D341Med (cell line): ENCODE measurements at regions not wholly inside any gene's neighbourhood (a gene's known extent, or its start where the extent isn't known, plus 50 kb on each side); places are given as distances from the start of the nearest gene placed in this dataset.
A peak's percentile ranks its signal among the peaks of the same experiment; 100 is the strongest.
"Not testable (repeated sequence)": the region's sequence is repeated elsewhere in the genome, so short reads cannot be mapped to it uniquely, and the experiment has no call there.

Source experiments
- DNase-seq: peaks from one replicate; pipeline ENCODE4 v3.0.0; 2012; ENCODE audit warnings: low spot score

DNA sequence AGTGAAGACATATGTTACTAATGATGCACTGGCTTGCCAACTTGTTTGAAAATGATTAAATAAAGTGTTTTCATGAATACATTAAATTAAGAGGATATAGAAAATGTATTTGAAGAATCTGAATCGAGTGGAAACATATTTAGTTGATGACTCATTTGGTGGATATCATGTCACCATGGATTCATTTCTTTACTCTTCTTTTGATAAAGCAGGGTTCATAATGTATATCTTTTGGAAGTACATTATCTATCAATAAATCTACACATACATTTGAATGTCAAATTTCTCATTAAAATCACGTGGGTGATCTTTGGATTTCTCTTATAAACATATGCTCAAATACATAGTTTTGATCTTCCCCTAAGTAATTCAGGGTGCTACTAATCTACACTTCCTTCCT is 1148.1 kb upstream of the ACO1 start:
- no peak for DNase-seq

DNA sequence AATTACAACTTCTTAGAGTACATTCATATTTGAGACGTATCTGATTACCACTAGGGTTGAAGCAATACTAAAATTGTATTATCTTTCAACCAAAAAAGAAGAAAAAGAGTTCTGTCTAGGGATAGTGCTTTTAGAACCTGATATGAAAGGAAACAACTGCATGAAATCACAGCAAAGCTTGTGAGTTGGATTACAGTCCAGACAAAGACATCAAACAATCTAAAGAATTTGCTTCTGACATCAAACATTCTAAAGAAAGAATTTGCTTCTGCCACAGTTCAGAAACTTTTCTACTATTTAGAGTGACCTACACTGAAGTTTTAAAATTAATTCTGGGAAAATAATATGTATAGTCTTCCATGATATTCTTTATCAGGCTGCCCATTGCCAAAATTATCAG is 1141.1 kb upstream of the ACO1 start:
- DNase-seq = no peak

- no peak for DNase-seq
Observed at GRCh38 chr9:31248156-31248555, 1136.3 kb upstream of the ACO1 start.

DNA sequence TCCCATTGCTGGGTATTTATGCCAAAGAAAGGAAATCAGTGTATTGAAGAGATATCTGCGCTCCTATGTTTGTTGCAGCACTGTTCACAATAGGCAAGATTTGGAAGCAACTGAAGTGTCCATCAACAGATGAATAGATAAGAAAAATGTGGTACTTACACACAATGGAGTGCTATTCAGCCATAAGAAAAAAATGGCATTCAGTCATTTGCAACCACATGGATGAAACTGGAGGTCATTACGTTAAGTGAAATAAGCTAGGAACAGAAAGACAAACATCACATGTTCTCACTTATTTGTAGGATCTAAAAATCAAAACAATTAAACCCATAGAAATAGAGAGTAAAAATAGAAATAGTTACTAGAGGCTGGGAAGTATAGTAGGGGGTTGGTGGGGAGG is 1133.1 kb upstream of the ACO1 start:
- DNase-seq = no peak

DNA sequence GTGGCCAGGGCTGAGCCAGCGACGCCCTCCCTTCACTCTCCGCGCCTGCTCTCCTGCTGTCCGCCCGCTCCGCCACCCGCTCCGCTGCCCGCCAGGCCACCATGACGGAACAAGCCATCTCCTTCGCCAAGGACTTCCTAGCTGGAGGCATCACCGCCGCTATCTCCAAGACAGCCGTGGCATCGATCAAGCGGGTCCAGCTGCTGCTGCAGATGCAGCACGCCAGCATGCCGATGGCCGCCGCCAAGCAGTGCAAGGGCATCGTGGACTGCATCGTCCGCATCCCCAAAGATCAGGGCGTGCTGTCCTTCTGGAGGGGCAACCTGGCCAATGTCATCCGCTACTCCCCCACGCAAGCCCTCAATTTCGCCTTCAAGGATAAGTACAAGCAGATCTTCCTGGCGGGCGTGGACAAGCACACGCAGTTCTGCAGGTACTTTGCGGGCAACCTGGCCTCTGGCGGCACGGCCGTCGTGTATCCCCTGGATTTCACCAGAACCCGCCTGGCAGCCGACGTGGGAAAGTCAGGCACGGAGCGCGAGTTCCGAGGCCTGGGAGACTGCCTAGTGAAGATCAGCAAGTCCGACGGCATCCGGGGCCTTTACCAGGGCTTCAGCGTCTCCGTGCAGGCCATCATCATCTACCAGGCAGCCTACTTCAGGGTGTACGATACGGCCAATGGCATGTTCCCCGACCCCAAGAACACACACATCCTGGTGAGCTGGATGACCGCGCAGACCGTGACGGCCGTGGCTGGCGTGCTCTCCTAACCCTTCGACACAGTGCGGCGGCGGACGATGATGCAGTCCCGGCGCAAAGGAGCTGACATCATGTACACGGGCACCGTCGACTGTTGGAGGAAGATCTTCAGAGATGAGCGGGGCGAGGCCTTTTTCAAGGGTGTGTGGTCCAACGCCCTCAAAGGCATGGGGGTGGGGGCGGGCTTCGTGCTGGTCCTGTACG is 1130.4 kb upstream of the ACO1 start:
- no peak for DNase-seq

DNA sequence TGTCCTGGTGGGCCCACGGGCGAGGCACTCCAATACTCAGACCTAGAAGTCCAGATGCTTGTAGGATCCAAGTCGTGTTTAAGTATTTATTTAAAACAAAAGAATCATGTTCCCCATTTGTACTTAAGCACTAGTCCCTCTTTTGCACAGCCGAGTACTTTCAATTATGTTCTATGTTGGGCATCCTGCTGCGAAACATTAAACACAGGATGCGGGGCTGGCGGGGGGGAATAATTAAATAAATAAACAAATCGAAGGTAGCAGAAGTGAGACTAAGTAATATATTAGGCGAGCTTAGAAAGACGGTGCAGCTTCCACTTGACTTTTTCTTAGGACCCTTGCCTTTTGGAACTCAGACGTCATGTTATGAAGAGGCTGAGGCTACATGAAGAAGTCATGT is 1129.2 kb upstream of the ACO1 start:
- DNase-seq = no peak

- no peak for DNase-seq
Observed at GRCh38 chr9:31259824-31260223, 1124.6 kb upstream of the ACO1 start.

- no peak for DNase-seq
Observed at GRCh38 chr9:31272456-31273295, 1111.8 kb upstream of the ACO1 start.

- no peak for DNase-seq
Observed at GRCh38 chr9:31275419-31275818, 1109.0 kb upstream of the ACO1 start.

GRCh38 chr9:31290731-31291130 is 1093.7 kb upstream of the ACO1 start:
- peak; percentile 6 for DNase-seq

DNA sequence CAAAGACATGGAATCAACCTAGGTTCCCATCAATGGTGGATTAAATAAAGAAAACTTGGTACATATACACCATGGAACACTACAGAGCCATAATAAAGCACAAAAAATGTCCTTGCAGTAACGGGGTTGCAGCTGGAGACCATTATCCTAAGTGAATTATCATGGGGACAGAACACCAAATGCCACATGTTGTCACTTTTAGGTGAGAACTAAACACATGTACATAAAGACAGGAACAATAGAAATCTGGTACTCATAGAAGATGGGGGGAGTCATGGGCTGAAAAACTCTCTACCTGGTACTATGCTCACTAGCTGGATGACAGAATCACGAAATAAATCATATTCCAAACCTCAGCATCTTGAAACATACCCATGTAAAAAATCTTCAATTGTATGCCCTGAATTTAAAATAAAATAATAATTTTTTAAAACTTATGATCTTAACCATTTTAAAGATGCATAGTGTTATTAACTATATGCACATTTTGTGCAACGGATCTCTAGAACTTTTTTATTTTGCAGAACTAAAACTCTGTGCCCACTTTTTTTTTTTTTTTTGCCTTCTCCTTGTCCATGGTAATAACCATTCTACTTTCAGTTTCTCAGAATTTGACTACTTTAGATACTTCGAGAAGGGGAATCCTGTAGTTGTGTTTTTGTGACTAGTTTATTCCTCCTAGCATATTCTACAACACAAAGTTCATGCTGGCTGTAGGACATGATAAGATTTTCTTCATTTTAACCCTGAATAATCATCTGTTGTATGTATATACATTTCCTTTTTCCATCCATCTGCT is 1081.6 kb upstream of the ACO1 start:
- DNase-seq = no peak

GRCh38 chr9:31304576-31304975 is 1079.9 kb upstream of the ACO1 start:
- DNase-seq = no peak

DNA sequence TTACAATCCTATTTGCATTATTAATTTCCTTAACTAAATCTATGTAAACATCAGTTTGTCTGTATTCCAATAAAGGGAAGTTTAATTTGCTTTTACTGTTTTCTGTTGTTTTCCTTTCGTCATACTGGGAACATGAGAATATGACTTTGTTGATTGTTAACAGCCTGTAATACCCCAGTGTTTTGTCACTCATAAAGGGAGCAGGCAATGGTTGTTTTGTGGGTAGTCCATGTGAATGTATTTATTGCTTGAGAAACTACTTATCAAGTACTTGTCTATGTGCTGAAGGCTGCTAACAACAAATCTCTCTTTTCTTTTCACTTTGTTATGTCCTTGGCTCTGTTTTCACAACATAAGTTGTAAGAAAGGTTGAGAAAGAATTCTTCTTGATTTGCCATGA is 1070.2 kb upstream of the ACO1 start:
- no peak for DNase-seq

DNA sequence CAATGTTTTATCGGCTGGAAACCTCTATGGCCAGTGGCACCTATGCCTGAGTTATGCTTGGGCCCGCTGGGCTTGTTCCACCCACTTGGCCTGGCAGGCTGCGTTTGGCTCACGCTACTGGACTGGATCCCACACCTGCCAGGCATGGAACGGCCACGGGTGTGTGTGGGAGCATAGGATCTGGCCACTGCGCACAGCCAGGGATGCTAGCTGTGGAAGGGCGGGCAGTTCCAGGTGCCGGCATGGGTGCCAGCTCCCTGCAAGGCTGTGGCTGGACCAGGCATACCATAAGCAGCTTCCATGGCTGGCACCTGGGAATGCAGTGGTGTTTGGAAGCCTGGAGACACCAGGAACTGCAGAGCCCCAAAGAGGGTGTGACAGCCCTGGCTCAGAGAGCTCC is 1063.9 kb upstream of the ACO1 start:
- no peak for DNase-seq

DNA sequence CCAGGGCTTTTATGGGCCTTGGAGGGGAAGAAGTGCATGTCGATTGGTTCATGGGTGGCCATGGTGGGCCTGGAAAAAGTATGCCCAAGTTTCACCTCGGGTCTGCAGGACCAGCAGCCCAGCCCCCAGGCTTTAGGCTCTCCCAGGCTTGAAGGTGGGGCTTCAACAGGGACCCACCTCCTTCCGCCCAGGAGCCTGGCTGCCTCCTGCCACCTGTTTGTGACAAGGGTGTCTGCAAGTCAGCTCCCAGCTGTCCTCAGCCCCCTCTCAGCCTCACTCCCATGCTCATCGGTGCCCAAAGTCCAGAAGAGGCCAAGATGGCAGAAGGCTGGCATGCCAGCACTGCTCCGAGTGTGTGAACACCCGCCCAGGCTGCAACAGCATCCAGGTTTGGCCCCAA is 1063.2 kb upstream of the ACO1 start:
- no peak for DNase-seq

DNA sequence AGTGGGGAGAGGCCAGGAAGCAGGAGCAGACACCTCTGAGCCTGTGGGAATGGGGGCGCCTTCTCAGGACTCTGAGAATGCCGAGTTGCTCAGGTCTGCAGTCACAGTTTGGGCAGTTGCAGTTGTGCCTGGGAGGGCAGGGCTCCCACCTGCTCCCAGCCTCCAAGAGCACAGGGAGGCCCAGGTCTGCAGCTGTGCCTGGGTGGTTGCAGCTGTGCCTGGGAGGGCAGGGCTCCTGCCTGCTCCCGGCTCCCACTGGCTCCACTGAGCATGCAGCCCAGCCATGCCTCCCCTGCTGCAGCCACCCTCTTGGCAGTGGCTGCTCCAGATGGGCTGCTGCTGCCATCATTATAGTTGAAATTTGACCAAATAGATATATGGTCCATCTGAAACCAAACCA is 1062.8 kb upstream of the ACO1 start:
- no peak for DNase-seq

DNA sequence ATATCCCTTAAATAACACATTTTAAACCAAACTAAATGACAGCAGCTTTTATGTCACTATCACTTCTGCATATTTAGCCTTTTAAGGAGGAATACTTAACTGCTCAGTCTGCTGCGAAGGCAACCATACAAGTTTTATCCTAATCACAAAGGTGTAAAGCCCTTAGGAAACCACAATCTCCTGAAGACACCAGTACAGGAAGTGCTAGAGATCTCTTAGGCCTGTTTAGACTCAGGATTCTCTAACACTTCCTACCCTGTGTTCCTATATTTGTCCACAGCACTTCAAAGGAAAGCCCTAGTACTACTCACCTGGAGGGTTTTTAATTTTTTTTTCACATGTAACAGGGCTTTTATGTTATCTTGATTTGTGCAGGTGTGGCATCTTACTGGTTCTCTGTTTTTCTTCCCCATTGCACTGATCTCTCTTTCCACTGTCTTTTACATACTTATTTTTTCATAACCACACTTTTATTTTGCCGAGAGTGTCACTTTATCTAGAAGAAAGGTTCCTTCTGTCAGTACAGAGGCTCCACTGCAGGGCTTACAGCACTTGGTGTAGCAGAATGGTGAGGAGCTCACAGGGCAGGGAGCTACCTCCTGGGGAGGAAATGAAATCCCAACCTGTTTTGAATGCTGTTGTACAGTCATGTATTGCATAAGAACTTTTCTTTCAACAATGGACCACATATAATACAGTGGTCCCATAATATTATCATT is 1060.6 kb upstream of the ACO1 start:
- DNase-seq = no peak

GRCh38 chr9:31325778-31326177 is 1058.7 kb upstream of the ACO1 start:
- DNase-seq = no peak

DNA sequence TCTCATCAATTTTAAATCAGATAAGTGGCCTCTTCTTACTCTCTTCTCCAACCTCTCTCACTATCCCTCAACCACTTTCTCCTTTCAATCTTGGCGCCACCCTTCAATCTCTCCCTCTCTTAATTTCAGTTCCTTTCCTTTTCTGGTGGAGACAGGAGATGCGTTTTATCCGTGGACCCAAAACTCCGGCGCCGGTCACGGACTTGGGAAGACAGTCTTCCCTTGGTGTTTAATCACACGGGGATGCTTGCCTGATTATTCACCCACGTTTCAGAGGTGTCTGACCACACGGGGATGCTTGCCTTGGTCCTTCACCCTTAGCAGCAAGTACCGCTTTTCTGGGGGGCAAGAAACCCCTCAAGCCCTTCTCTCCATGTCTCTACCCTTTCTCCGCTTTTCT is 1057.6 kb upstream of the ACO1 start:
- DNase-seq = not testable (repeated sequence)

DNA sequence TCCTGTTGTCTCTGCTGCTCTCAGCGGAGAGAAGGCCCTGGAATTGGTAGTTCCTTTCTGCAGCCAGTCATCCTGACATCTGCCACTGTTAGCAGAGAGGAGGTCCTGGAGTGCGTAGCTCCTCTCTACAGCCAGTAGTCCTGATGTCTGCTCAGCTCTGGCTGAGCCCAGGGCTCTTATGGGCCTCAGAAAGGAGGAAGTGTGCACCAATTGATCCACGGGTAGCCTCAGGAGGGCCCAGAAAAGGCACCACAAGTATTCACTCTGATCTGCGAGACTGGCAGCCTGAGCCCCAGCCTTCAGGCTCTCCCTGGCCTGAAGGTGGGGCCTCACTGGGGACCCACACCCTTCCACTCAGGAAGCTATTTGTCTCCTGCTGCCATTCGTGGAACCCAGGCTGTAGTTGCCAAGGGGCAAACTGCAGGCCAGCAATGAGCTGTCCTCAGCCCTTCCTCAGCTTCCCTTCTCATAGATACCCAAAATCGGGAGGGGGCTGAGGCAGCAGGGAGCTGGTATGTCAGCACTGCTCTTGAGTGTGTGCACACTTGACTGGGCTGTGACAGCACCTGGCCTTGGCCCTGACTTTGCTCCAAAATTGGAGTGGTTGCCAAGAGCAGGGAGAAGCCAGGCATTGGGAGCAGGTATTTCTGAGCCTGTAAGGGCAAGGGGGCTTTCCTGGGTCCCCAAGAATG is 1049.5 kb upstream of the ACO1 start:
- no peak for DNase-seq
